Right lobe of liver (tissue), 6 donors: ENCODE measurements at regions not wholly inside any gene's neighbourhood (a gene's known extent, or its start where the extent isn't known, plus 50 kb on each side); places are given as distances from the start of the nearest gene placed in this dataset.

ENCODE experiments used
- ATAC-seq, 4 donors: fragments of 200-7000 bp; cut with Tn5 transposase; one replicate each; pipeline ENCODE4 v1.9.1; 2020; ENCODE audit warnings: mild to moderate bottlenecking in 4 of 4, moderate library complexity in 4 of 4
- DNase-seq, 3 donors: peaks; one replicate each; pipeline ENCODE4 v3.0.0-alpha.2; 2020
- H3K27ac ChIP-seq, 3 donors: fragments of 200-600 bp; one replicate each; pipeline ENCODE4 v1.8.0; 2022
- H3K27me3 ChIP-seq, 2 donors: fragments of 200-600 bp; one replicate each; pipeline ENCODE4 v1.8.0; 2022
- H3K36me3 ChIP-seq, 4 donors: fragments of 200-600 bp; sonication (generic) in 1 of 4; one replicate each; pipeline versions ENCODE4 v1.5.1 to v1.8.0; 2017 to 2022; ENCODE audit warnings: control low read depth in 1 of 4
- H3K4me1 ChIP-seq, 4 donors: fragments of 200-600 bp; sonication (generic) in 1 of 4; one replicate each; pipeline versions ENCODE4 v1.5.1 to v1.8.0; 2017 to 2022; ENCODE audit warnings: control low read depth in 1 of 4
- H3K4me3 ChIP-seq, 3 donors: fragments of 200-600 bp; one replicate each; pipeline ENCODE4 v1.8.0; 2022
- H3K9me3 ChIP-seq, 4 donors: fragments of 200-600 bp; sonication (generic) in 1 of 4; one replicate each; pipeline versions ENCODE4 v1.5.1 to v1.8.0; 2017 to 2022; ENCODE audit warnings: control low read depth in 1 of 4
- POLR2A ChIP-seq: fragments of 450-650 bp; IDR thresholded peaks from one replicate; pipeline ENCODE4 v1.6.1; 2017; ENCODE audit warnings: antibody characterized with exemption, mild to moderate bottlenecking
- WGBS: methylation state at CpG from one replicate; pipeline ENCODE4 v1.1.6; 2018; ENCODE audit warnings: low coverage, low lambda C conversion rate; ENCODE audit not compliant: insufficient coverage; ENCODE audit errors: missing lambda C conversion rate; 5-methylcytosine and 5-hydroxymethylcytosine counted together
- intact Hi-C, 2 donors: fragments of 100-400 bp; cut with DNase I; formaldehyde crosslinking; loops; one replicate each; pipeline versions ENCODE4 v1.11.2 to v1.14.1; 2022
- TF ChIP-seq, protein P1 (sequence below), 4 donors: fragments of 200-600 bp in 3 of 4; fragments of 450-650 bp in 1 of 4; IDR thresholded peaks; one replicate each; pipeline versions ENCODE4 v1.5.1 to v1.8.0; 2016 to 2022; ENCODE audit warnings: antibody characterized with exemption in 4 of 4, mild to moderate bottlenecking in 2 of 4
- donor health status: DM: no; HTN: yes; CAD: no.
- donor health status: DM: no; HTN: no; CAD: no.
- donor health status: DM: no; HTN: no; CAD: no.
- donor health status: DM: no; HTN: yes; CAD: no.
- donor health status: DM: no; HTN: yes; CAD: no.

DNA sequence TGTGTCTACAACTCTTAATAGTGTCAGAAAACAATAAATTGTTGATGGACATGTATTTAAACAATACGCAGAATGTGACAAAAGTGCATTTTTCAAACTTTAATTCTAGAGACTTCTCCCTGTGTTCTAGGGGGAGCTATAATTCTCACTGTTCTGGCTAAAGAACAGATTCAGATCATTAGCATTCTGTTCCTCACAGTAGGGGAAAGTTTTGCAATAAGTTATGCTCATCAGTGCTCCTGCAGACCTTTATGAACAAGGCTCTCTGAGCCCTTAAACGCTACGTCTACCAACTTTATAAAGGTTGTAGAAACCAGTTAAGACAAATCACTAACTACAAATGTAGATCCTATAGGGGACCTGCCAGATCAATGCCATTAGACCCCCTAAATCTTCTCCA, 444.2 kb downstream of the SQOR start:
- ATAC-seq = no peak

GRCh38 chr15:46080016-46080415, 445.2 kb downstream of the SQOR start:
- Histone ChIP-seq H3K27me3 (no peaks in the 10 kb centered on the region), H3K27ac (no peak overlapping the region), H3K4me1 (no peaks in the 10 kb centered on the region), H3K36me3 (no peaks in the 10 kb centered on the region), H3K4me3 (no peak overlapping the region), H3K9me3 (no peaks in the 10 kb centered on the region)
- WGBS = 39% methylated on average over 7 of the region's 7 CpGs
- DNase-seq (no peak), ATAC-seq (no peak)
- TF ChIP-seq, protein P1, sequence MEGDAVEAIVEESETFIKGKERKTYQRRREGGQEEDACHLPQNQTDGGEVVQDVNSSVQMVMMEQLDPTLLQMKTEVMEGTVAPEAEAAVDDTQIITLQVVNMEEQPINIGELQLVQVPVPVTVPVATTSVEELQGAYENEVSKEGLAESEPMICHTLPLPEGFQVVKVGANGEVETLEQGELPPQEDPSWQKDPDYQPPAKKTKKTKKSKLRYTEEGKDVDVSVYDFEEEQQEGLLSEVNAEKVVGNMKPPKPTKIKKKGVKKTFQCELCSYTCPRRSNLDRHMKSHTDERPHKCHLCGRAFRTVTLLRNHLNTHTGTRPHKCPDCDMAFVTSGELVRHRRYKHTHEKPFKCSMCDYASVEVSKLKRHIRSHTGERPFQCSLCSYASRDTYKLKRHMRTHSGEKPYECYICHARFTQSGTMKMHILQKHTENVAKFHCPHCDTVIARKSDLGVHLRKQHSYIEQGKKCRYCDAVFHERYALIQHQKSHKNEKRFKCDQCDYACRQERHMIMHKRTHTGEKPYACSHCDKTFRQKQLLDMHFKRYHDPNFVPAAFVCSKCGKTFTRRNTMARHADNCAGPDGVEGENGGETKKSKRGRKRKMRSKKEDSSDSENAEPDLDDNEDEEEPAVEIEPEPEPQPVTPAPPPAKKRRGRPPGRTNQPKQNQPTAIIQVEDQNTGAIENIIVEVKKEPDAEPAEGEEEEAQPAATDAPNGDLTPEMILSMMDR (IDR thresholded peaks at IDR 0.05) = no peak
- TF ChIP-seq POLR2A = no peak
- intact Hi-C loops = no loop called here

More for the DNA sequence above, 444.2 kb downstream of the SQOR start:
- no peaks in the 10 kb centered on the region for H3K4me1 ChIP-seq
- no peak overlapping the region for H3K4me3 ChIP-seq
- H3K27me3 ChIP-seq = no peaks in the 10 kb centered on the region
- TF ChIP-seq POLR2A = no peak
- TF ChIP-seq, protein P1 (IDR thresholded peaks at IDR 0.05) = no peak
- WGBS = 70% methylated on average over 3 of the region's 3 CpGs
- no peak overlapping the region for H3K27ac ChIP-seq
- intact Hi-C loops = no loop called here
- no peaks in the 10 kb centered on the region for H3K9me3 ChIP-seq
- H3K36me3 ChIP-seq = no peaks in the 10 kb centered on the region
- no peak for DNase-seq

DNA sequence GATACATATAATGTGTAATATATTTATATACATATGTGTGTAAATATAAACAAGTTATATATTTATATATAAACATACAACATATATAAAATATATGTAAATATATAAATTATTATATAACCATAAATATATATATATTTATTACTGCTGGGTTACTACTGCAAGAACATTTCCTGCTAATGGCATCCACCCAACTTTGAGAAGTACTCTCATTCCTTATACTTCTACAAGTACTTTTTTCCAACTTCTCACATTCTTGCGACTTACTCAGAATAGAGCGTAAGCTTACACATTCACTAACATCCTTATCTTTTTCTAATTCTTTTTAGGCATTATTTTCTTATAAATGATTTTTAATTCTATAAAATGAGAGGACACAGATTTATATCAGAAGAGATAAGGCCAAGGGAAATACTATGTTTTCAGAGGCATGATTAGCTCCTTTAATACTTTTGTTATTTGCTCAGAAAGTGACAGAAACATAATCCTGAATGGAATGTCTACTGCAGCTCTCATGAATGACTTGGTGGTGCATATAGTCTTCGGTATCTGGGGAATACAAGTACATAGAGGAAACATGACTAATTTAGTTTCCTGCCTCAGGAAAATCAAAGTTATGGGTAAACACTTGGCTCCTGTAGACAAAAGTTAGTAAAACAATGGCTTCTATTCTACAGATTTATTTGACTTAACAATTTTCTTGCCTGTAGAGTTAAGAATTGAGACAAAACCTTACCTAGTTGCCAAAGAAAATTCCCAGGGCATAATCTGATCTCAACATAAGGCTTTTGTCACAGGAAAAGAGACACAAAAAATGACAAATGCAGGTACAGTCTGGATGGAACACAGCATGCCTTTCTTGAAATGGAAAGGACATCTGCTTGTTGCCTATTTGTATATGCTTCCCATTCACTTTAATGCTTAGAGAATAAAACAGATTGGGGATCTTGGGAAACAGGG, 453.9 kb downstream of the SQOR start:
- H3K4me3 ChIP-seq = no peak overlapping the region
- ATAC-seq = peak in 1 of 4 donors; percentile 70
- intact Hi-C loops = no loop called here

GRCh38 chr15:46089467-46089935, 454.7 kb downstream of the SQOR start:
- Histone ChIP-seq H3K27me3 (no peaks in the 10 kb centered on the region), H3K27ac (no peak overlapping the region), H3K4me1 (no peaks in the 10 kb centered on the region), H3K4me3 (no peak overlapping the region), H3K9me3 (no peaks in the 10 kb centered on the region), H3K36me3 (no peaks in the 10 kb centered on the region)
- WGBS = 49% methylated on average over 4 of the region's 4 CpGs
- intact Hi-C loops = no loop called here
- no peak for DNase-seq
- no peak for ATAC-seq
- TF ChIP-seq, protein P1 (IDR thresholded peaks at IDR 0.05) = no peak
- TF ChIP-seq POLR2A = no peak

More for the DNA sequence above, 453.9 kb downstream of the SQOR start:
- no peak for DNase-seq
- TF ChIP-seq, protein P1 (IDR thresholded peaks at IDR 0.05) = no peak
- TF ChIP-seq POLR2A = no peak
- no peak overlapping the region for H3K27ac ChIP-seq
- 66% methylated on average over 3 of the region's 3 CpGs for WGBS
- no peaks in the 10 kb centered on the region for H3K4me1 ChIP-seq
- no peaks in the 10 kb centered on the region for H3K9me3 ChIP-seq
- H3K27me3 ChIP-seq = no peaks in the 10 kb centered on the region
- no peaks in the 10 kb centered on the region for H3K36me3 ChIP-seq
